GM12873 (cell line): ENCODE measurements at regions not wholly inside any gene's neighbourhood (a gene's known extent, or its start where the extent isn't known, plus 50 kb on each side); places are given as distances from the start of the nearest gene placed in this dataset.

Experiments used
- CTCF ChIP-seq: IDR thresholded peaks from 2 replicates; pipeline ENCODE4 v1.5.1; 2012; ENCODE audit warnings: low read depth, mild to moderate bottlenecking, moderate library complexity, low read length, control low read depth; ENCODE audit not compliant: insufficient read depth; ENCODE audit errors: missing control alignments

DNA sequence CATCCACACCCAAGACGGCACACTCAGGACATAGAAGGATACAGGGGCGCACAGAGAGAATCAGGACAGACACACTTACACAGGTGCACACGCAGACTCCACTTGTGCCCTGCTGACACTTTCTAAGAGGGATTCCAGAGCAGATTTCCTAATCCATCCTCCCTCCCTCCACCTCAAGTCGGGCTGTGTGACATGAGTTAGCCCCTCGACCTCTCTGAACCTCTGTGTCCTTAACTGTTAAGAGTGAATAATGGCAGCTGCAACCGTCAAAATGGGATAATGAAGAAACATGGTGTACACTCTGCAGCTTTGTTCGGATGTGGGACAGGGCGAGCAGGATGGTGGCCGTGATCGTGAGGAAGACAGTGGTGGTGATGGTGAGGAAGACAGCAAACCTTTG lies 100.1 kb downstream of the CPN2 start:
- no peak for TF ChIP-seq CTCF

GRCh38 chr3:194251461-194251860 lies 99.7 kb downstream of the CPN2 start:
- TF ChIP-seq CTCF = no peak

DNA sequence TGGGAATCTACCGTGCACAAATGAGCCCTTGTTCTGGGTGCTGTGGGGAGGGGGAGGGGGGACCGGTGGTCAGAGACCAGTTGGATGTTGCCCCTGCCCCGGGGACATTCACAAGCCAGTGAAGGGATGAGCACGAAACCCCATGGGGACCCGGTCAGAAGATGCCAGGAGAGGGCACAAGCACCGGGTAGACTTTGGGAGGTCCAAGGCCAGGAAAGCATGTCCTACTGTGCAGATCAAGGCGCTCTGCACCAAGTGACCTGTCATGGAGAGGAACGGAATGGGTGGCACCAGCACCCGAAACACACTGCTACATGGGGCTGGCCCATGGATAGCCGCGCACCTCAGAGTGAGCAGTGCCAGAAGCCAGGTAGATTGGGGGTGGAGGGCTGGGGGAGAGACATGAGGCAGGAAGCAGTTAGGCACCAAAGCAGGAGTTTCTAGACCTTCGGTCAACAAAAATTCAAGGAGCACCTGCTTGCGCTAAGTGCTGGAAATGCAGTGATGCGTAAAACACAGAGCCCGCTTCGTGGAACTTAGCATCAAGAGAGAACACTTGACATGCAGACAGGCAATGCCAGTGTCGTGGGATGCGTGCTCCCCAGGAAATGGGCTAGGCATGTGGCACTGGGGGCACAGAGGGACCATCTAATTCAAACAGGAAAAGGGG lies 99.1 kb downstream of the CPN2 start:
- no peak for TF ChIP-seq CTCF

GRCh38 chr3:194253270-194253669 lies 97.9 kb downstream of the CPN2 start:
- no peak for TF ChIP-seq CTCF

GRCh38 chr3:194254040-194254439 lies 97.1 kb downstream of the CPN2 start:
- no peak for TF ChIP-seq CTCF

- TF ChIP-seq CTCF = no peak
These were observed 95.7 kb downstream of the CPN2 start for GRCh38 chr3:194255252-194256039.

GRCh38 chr3:194256040-194256945 lies 94.8 kb downstream of the CPN2 start:
- no peak for TF ChIP-seq CTCF
